Esophagus muscularis mucosa (tissue), 4 donors: ENCODE measurements at regions not wholly inside any gene's neighbourhood (a gene's known extent, or its start where the extent isn't known, plus 50 kb on each side); places are given as distances from the start of the nearest gene placed in this dataset.

Experiments
- EP300 ChIP-seq: sonication (generic); formaldehyde crosslinking; IDR thresholded peaks from one replicate; pipeline ENCODE4 v1.6.1; 2017; ENCODE audit warnings: antibody characterized with exemption
- POLR2A ChIP-seq: fragments of 450-650 bp; IDR thresholded peaks from one replicate; pipeline ENCODE4 v1.6.1; 2017; ENCODE audit warnings: antibody characterized with exemption, moderate library complexity, mild to moderate bottlenecking, low read depth
- POLR2AphosphoS5 ChIP-seq, 2 donors: sonication (generic); formaldehyde crosslinking; IDR thresholded peaks; one replicate each; pipeline ENCODE4 v1.6.1; 2017; ENCODE audit warnings: antibody characterized with exemption in 2 of 2
- TF ChIP-seq, protein P1 (sequence below), 3 experiments: fragments of 200-600 bp in 2 of 3; fragments of 450-650 bp in 1 of 3; sonication (generic) in 2 of 3; IDR thresholded peaks; one replicate each; pipeline ENCODE4 v1.5.1; 2017 to 2019; ENCODE audit warnings: antibody characterized with exemption in 3 of 3, mild to moderate bottlenecking in 2 of 3, moderate library complexity in 1 of 3

DNA sequence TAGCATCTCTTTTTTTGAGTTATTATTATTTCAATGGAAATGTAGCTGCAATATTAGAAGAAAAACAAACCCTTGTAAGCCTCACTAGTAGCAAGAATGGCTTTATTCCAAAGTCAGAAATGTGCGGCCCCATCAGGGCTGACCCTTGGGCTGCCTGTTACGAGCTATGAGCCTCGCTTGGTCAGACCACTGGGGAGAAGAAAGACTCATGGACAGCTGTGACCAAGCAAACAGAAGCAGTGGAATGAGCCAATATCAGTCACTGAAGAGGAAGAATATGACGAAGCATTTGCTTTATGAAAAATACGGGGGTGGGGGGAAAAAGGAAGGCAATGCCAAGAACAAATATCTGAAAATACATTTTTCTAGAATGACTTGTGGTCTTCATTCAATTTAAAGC is 504.5 kb downstream of the LMO4 start:
- TF ChIP-seq POLR2A, result no peak
- TF ChIP-seq, protein P1, sequence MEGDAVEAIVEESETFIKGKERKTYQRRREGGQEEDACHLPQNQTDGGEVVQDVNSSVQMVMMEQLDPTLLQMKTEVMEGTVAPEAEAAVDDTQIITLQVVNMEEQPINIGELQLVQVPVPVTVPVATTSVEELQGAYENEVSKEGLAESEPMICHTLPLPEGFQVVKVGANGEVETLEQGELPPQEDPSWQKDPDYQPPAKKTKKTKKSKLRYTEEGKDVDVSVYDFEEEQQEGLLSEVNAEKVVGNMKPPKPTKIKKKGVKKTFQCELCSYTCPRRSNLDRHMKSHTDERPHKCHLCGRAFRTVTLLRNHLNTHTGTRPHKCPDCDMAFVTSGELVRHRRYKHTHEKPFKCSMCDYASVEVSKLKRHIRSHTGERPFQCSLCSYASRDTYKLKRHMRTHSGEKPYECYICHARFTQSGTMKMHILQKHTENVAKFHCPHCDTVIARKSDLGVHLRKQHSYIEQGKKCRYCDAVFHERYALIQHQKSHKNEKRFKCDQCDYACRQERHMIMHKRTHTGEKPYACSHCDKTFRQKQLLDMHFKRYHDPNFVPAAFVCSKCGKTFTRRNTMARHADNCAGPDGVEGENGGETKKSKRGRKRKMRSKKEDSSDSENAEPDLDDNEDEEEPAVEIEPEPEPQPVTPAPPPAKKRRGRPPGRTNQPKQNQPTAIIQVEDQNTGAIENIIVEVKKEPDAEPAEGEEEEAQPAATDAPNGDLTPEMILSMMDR (IDR thresholded peaks at IDR 0.05), result no peak
- TF ChIP-seq POLR2AphosphoS5 (IDR thresholded peaks at IDR 0.05), result no peak
- no peak for TF ChIP-seq EP300
